ENCODE measurements at regions not wholly inside any gene's neighbourhood (a gene's known extent, or its start where the extent isn't known, plus 50 kb on each side); places are given as distances from the start of the nearest gene placed in this dataset.

DNA sequence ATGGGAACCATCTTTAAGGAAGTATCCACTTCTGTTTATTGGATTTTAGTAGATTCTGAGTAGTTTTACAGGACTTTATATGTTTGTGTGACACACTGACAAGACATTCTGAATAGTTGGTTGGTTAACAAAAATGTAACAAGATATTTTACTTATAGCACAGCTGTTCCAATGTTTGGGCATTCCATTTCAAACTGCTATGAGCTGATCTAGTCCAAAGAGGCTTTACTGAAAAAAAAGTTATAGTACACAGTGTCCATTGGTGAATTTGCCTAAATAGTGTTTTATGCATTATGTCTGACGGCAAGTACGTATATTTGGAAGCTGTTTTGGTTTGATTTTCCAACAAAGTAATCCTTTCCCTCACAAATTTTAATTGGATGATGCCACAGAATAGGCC, 99.1 kb downstream of the SAMD9 start:
- intact Hi-C loops (cut with DNase I): no loop called here
- DNase-seq (ENCODE audit: low spot score): no peak

DNA sequence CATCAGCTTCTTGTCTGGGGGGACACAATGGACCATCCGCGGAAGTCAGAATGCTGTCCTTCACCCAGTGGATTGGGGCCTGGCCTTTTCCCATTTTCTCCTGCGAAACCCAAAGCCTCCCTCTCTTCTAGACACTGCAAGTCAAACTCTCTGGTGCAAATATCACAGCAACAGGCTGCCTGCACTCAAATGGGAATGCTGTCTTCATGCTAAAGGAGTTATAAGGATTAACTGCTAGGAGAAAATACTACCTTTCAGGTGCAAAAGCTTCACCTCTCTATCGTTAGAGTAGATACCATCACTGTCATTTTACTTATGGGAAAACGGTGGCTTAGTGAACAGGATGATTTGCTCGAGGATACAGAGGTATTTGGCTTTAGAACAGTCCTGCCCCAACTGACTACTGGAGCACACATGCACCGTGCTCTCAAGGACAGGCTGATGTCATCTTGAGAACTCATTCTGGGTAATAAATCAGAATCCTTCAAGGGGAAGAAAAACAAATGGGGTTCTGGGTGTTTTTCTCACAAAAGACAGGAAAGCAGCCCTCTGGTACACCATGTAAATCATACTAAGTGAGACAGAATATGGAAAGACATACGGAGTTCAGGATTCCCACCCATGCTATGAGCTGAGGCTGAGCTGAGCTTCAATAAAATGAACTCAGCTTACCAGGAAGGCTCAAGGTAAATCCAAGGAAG, 100.9 kb downstream of the SAMD9 start:
- intact Hi-C loops (cut with DNase I): loop anchor here in 1 of 2 donors (2.0 kb wide), 1 partner anchor 14 kb away; no protein-coding TSS in a partner anchor
- DNase-seq (ENCODE audit: low spot score): no peak

DNA sequence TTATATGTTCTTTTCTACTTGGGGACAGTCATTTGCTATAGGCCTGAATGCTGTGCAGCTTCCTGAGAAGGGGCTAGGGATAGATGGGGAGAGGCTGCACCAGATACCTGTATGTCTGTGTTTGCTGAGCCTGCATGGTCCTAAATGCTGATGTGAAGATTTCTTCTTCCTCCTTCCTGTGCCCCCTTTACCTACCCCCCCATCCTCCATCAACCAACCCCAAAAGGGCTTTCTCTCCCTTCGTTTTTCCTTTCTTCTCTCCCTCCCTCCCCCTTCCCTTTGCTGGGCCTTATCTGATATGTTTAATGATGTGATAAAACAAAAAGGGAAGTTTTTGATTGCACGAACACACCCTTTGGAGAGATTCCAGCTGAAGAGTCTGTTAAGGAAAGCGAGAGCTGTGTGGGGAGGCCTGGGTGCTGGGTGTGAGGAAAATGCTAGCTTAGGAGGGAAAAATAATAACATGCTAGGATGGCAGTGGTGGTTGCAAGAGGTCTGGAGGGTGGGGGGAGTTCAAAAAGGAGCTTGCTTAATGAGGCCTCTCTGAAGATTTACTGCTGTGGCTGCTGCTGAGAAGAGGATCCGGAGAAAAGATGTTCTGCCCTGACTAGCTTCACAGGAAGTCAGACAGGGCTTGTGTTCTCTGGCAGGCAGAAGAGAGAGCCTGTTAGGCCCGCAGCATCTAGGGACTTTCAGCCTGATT, 101.8 kb downstream of the SAMD9 start:
- intact Hi-C loops (cut with DNase I): loop anchor here in 1 of 2 donors (2.0 kb wide), 1 partner anchor 15 kb away; no protein-coding TSS in a partner anchor
- DNase-seq (ENCODE audit: low spot score): no peak

DNA sequence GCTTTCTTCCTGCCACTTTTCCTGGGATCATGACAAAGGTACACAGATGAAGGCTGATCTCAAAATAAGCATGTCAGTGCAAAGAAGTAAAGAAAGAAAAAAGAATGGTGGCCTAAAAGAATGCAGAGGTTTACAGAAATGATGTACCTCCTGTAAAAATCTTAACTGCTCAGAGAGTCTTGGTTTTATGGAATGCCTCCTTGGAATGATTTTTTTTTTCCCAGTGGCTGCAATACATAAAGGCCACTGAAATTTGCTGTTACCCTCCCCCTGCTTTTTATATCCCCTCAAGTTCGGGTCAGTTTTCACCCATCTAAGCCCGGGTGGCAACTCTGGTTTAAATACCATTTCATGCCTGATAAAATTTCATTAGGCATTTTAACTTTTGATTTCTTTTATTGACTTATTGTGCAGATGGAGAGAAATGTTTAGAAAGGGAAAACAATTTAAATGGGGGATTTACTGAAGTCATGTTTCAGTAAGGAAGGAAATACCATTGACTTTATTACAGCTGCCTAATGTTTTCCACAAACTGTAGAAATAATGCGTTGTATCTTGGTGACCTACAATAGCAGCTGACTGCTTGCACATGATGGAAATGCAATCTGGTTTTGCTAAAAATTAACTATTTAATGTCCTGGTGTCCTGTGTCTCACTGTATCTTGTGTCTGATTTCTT, 102.5 kb downstream of the SAMD9 start:
- intact Hi-C loops (cut with DNase I): no loop called here
- no peak for DNase-seq (ENCODE audit: low spot score)

DNA sequence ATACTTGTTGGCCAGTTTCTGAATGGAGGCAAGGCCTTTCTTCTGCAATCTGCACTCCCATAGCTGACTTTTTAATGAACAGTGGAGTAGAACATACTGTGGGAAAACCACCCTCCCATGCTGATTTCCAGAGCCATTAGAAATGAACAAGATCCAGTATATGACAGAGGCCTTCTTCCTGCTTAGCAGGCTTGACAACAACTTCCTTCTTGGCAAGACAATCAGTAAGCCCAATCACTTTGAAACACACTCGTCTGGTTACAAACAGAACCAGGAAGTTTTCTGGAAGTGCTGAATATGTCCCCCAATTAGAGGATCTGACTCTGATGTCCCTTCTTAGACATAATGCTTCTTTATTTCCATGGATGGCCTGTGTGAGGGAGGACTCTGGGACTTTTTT, 103.4 kb downstream of the SAMD9 start:
- DNase-seq (ENCODE audit: low spot score): no peak

DNA sequence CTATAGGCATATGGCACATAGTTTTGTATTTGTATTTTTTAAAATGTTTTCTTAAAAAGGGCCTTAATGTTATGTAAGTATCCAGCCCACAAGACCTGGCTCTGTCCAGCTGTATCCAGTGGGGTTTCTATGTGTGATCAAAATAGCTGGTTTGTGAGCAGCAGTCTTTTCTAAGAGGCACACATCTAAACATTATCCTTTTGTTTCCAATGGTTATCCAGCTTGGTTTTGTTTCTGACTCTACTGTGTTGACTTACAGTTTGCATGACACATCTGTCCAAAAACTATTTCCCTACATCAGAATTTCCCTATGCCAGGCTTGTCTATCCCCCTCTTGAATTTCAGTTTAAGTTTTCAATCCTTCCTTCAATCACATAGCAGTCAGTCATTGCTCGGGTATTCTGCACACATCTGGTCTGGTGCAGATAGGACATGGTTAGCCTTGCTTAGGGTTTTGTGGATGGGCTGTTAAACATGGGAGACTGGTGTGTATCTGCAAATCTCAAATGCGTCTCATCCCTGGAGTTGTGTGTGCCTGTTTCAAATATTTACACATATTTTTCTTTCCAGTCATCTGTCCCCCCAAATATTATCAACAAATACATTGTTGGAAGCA, 104.2 kb downstream of the SAMD9 start:
- no peak for DNase-seq (ENCODE audit: low spot score)
- intact Hi-C loops (cut with DNase I): no loop called here

More for the DNA sequence above, 103.4 kb downstream of the SAMD9 start:
- intact Hi-C loops (cut with DNase I): no loop called here

DNA sequence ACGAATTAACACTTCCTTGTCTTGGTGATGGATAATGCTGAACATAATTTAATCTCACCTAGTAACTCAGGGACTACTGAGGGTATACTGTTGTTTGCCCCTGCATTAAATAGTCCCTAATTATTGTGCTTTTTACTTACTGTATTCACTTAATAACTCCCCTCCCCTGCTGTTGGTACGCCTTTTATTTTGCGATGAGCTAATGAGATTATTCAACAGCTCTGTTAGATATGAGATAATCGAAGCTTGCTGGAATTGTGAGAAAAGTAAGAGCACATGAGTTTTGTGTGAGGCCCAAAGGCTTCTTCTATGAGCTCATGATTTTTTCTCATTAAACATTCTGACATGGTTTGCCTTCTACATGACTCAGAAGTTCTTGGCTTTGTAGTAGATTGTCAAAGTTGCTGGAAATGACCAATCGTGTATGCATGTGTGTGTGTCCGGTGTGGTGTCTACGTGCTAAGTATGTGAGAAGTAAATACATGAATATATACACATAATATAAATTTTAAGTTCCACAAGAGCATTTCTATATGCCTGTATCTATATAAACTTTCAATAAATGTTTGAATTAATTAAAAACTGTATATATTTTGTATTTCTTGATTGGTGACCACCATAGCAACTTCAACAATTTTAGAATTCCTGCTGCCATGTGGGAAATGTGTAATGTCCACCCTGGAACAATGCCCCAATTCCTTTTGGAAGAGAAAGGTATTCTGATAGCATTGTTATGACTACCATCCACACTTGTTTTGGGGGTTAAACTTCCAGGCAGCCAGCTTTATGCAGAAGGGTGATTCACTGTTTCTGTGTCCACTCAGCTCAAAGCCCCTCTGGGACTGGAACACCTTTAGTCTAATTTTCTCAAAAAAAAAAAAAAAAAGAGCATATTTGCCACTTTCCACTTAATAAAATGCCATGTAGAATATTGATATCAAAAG, 106.2 kb downstream of the SAMD9 start:
- intact Hi-C loops (cut with DNase I): no loop called here
- DNase-seq (ENCODE audit: low spot score): no peak

DNA sequence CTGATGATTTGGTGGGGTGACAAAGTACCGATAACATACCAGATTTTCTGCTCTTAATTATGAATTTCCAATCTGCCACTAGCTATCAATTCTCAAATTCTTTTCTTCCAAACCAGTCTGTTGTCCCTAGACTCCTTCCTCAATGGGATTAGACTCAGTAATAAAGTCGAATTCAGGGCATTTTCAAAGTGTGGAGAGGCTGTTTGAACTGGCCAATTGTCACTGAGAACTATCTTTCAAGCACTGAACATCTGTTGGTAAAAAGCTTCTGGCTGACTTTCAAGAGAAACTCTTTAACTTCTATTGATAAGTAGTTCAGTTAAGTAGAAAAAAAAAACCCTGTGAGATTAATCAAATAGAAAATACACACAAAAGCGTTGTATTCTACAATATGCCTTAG, 108.9 kb downstream of the SAMD9 start:
- DNase-seq (ENCODE audit: low spot score): no peak
- intact Hi-C loops (cut with DNase I): no loop called here

DNA sequence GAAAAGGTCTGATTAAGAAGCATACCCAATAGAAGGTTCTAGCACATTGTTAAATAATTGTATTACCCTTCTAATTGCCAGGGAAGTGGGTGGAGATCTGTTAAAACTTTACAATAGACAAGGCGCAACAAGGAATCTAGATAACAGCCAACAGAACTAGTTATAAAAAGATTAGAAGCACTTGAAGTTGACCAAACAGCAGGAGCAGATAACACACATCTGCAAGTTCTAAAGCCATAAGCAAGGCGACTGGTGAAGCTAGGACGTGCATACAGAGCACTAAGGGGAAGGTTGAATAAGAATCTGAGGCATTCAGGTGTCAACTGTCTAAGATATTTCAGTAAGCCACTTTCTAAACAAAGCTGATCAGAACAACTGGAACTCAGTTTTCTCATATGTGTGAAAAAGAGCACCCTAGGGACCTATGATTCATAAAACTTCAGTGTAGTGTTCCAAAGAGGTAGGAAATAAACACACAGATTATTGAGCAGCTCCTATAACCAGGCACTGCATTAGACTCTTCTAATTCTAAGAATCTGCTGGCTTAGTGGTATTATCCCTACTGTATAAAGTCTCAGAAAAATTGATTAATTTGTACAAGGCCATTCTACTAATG, 111.2 kb downstream of the SAMD9 start:
- no peak for DNase-seq (ENCODE audit: low spot score)
- intact Hi-C loops (cut with DNase I): no loop called here

DNA sequence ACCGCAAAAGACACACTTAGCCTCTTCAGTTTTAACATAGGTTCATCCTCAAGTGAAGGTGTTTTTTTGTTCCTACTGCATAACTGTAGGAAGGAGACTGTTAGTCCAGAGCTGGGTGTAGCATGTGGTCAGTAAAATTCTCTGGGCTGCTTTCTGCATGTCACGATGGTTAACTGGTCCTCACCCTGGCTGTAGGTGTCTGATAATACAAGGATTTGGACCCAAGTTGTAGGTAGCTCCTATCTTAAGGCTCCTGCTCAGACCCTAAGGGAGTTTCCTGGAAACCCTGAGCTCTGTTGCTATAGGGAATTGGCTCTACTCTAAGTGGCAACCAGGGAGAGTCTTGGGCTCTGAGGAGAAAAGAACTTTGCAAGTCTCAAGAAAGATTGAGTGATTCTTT, 112.9 kb downstream of the SAMD9 start:
- no peak for DNase-seq (ENCODE audit: low spot score)
- intact Hi-C loops (cut with DNase I): no loop called here

DNA sequence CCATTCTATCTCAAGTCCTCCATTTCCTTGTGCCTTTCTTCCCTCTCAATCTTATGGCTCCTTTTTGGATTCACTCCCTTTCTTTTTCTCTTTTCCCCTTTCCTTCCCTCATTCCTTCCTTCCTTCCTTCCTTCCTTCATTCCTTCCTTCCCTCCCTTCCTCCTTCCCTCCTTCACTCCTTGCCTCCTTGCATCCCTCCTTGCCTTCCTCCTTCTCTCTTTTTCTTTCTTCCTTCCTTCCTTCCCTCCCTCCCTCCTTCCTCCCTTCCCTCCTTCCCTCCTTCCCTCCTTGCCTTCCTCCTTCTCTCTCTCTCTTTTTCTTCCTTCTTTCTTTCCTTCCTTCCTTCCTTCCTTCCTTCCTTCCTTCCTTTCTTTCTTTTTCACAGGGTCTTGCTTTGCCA, 120.1 kb downstream of the SAMD9 start:
- DNase-seq (ENCODE audit: low spot score): no peak
- intact Hi-C loops (cut with DNase I): loop anchor here in 1 of 2 donors (2.0 kb wide), 1 partner anchor 373 kb away; no protein-coding TSS in a partner anchor

DNA sequence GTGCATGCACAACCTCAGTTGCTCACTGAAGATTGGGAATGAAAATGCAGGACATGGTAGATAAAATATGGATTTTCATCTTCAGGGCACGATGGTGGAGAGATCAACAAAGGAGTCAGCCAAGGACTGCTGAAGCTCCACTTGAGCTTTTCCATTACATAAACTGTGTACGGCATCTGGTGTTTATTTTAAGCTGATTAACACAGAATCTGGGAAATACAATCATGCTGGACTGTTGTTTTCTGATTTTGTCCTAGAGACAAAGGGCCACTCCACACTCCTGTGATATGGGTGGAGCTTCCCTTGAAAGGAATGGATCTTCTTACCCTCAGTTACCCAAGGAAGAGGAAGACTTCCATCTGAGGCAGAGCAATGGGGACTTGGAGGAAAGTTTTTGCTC, 120.6 kb downstream of the SAMD9 start:
- intact Hi-C loops (cut with DNase I): loop anchor here in 1 of 2 donors (2.0 kb wide), 1 partner anchor 372 kb away; no protein-coding TSS in a partner anchor
- DNase-seq (ENCODE audit: low spot score): no peak

DNA sequence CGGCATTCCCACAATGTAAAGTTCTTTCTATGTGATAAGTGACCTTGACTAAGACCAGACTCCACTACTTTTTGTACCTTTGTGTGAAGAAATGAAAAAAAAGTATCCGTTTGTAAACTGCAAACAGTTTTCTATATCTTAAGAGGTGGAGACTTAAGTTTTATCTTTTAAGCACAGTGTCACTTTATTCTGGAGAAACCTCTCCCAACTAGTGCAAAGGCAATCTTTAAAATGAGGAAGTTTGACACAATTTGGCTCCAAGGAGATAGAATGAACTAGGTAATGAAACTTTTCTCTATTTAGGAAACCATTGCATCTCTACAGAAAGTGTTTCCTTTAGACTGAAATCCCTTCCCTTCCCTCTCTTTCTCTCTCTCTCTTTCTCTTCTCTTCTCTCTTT, 122.9 kb downstream of the SAMD9 start:
- intact Hi-C loops (cut with DNase I): no loop called here
- no peak for DNase-seq (ENCODE audit: low spot score)

DNA sequence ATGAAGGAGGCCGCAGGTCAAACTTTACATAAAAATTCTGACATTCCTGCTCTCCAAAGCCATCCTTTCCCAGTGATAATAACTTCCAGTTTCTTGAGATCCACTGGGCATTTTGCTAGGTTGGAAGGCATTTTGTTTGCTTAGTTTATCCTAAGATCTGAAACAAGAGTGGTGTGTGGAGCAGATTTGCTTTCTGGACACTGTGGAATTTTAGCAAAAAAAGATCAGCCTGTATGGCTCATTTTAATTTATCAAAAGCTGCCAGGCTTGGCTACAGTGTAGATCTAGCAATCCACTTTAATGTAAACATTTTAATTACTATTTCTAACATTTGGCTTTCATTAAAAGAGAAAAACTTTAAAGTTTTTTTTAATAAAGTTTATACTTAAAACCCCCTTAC, 124.8 kb downstream of the SAMD9 start:
- no peak for DNase-seq (ENCODE audit: low spot score)
- intact Hi-C loops (cut with DNase I): no loop called here

DNA sequence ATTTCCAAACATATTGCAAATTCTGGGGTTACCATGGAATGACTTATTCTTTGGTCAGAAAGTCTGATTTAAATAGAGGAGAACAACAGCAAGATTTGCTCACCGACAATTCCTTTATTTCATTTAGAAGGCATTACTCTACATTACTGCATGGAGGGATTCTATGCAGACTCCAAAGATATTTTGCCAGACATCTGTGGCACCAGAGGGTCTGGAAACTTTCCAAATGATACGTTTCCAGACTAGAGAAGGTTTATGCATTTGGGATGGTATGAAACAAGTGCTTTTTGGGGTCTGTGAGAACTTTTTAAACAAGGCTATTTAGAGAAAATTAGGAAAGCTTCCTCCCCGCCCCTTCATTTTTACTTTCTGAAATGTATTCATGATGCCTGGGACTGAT, 125.3 kb downstream of the SAMD9 start:
- DNase-seq (ENCODE audit: low spot score): no peak
- intact Hi-C loops (cut with DNase I): no loop called here

DNA sequence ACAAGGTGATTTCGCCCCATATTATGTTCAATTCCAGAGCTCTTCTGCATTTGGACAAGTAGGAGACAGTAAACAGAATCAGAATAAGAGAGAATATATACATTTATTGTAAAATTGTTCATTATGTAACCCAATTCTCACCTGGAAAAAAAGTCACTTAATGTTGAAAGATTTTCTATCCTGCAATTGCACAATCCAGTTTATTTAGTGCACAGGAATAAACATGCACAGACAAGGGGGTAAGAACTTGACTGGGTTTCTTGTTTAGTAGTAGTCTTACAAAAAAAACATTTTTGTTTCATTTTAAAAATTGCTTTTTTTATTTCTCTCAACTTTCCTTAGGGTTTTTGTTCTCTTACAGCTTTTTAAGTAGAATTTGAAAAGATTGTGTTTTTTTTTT, 126.6 kb downstream of the SAMD9 start:
- no peak for DNase-seq (ENCODE audit: low spot score)
- intact Hi-C loops (cut with DNase I): no loop called here

DNA sequence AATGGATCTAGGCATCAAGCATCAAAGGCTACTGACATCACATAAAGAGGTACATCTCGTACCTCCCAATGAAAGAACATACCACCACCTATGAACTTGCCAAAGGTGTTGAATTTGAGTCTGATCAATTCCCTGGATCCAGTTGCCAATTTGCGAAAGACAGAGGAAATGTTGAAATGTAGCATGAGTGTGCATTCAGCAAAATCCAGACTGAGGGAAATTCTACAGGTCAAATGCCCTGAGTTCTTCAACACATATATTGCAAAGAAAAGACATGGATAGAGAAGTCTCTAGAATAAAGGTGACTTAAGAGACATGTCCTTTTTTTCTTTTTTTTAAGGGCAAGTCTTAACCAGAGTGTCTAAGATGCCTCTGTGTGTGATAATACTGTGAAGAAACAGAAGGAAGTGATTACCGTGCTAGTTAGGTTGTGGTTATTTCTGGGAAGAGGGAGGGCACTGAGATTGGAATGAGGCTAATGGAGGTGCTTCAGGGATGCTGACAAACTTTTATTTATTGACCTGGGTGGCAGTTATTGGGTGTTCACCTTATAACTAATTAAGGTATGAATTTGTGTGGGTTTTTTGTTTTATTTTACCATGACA, 128.7 kb downstream of the SAMD9 start:
- intact Hi-C loops (cut with DNase I): no loop called here
- no peak for DNase-seq (ENCODE audit: low spot score)

DNA sequence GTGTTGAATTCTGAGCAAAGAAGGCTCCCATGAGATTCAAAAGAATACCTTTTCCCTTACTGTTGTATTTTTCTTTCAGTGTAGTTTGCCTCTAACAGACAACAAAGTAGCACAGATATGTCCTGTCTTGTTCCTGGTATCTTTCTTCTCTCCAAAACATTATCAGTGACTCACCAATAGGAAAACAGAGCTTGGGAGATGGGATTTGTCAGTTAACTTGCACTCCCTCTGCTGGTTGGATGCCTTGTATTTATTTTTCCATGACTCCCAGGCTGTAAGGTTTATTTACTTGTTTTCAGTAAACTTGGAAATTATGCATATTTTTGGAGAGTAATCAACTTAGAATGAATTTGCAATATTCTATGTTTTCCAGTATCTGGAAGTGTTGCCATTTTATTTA, 129.7 kb downstream of the SAMD9 start:
- intact Hi-C loops (cut with DNase I): no loop called here
- DNase-seq (ENCODE audit: low spot score): no peak

Measured in posterior vena cava (tissue), 2 donors.